AG04449 (cell line): ENCODE measurements at regions not wholly inside any gene's neighbourhood (a gene's known extent, or its start where the extent isn't known, plus 50 kb on each side); places are given as distances from the start of the nearest gene placed in this dataset.

ENCODE experiments used
- CTCF ChIA-PET: fragments of 350-600 bp; formaldehyde crosslinking; extraction: SDS; loops from one replicate; lab custom pipeline; 2021; ENCODE audit warnings: antibody characterized with exemption; lab: Yijun Ruan, JAX
- POLR2A ChIA-PET: fragments of 400-600, 350-600 bp; formaldehyde crosslinking; extraction: SDS; loops from one replicate; lab custom pipeline; 2020; ENCODE audit warnings: antibody characterized with exemption, inconsistent platforms; lab: Yijun Ruan, JAX
- DNase-seq: peaks from one replicate; pipeline ENCODE4 v3.0.0-alpha.2; 2010; ENCODE audit warnings: low read depth, low spot score
- H3K4me3 ChIP-seq: 2 replicates; pipeline ENCODE4 v1.5.1; 2011; ENCODE audit warnings: low read depth, mild to moderate bottlenecking, control low read depth, low read length
- CTCF ChIP-seq: IDR thresholded peaks from one replicate; pipeline ENCODE4 v1.5.1; 2011; ENCODE audit warnings: mild to moderate bottlenecking, moderate library complexity, low read length, control low read depth, inconsistent platforms; ENCODE audit not compliant: insufficient read depth; ENCODE audit errors: missing control alignments

GRCh38 chr19:46546194-46546896, 50.7 kb upstream of the PNMA8B start:
- ChIA-PET CTCF (interaction anchor here (0.9 to 17.5 kb wide), 5 partner anchors 8 to 151 kb away, joined by 3 to 373 read pairs (median 44); no protein-coding TSS in a partner anchor), POLR2A (no interaction called here)
- no peak for TF ChIP-seq CTCF
- DNase-seq = no peak
- no peak overlapping the region for H3K4me3 ChIP-seq

GRCh38 chr19:46550684-46551083, 50.4 kb upstream of the CALM3 start:
- POLR2A ChIA-PET = no interaction called here
- CTCF ChIA-PET = interaction anchor here (0.9 to 17.5 kb wide), 4 partner anchors 8 to 63 kb away, joined by 3 to 373 read pairs (median 35); no protein-coding TSS in a partner anchor
- no peak for DNase-seq
- no peak for TF ChIP-seq CTCF
- no peak overlapping the region for H3K4me3 ChIP-seq

DNA sequence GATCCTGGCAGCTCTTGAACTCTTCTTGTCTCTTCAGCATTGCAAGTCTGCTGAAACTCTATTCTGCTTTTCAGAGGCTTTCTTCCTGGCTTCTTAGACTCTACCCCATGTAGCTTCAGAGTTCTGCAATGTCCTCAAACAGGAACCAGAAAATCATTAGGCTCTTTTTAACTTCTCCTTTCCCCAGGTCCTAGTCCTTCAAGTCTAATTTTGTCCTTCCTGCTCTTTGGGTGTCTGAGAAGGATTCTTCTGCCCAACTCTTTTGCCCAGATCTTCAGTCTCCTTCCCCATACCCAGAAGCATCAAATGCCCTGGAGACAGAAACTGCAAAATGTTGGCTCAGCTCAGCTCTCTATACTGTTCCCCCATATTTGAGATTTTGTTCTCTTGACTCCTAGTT, 50.0 kb upstream of the CALM3 start:
- no peak for TF ChIP-seq CTCF
- no peak for DNase-seq
- POLR2A ChIA-PET = no interaction called here
- CTCF ChIA-PET = interaction anchor here (0.9 to 17.5 kb wide), 4 partner anchors 8 to 63 kb away, joined by 3 to 373 read pairs (median 35); no protein-coding TSS in a partner anchor
- H3K4me3 ChIP-seq = no peak overlapping the region
